ENCODE measurements at regions not wholly inside any gene's neighbourhood (a gene's known extent, or its start where the extent isn't known, plus 50 kb on each side); places are given as distances from the start of the nearest gene placed in this dataset.
A peak's percentile ranks its signal among the peaks of the same experiment; 100 is the strongest.

DNA sequence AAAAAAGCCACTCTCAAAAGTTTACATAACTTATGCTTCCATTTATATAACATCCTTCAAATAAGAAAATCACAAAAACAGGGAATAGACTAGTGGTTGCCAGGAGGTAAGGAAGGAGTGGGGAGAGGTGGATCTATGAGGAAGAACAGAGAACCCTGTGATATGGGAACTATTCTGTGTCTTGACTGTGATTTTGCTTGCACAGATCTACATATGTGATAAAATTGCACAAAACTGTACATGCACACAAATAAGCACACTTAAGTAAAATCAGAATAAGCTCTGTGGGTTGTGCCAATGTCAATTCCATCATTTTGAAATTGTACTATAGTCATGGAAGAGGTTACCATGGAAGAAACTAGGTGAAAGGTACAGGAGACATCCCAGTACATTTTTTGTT lies 121.6 kb upstream of the SGCG start:
- no peaks in the 10 kb centered on the region for H3K27me3 ChIP-seq (ENCODE audit: insufficient read depth, poor library complexity, severe bottlenecking)
- ATAC-seq (ENCODE audit: low read depth) (no peak), DNase-seq (ENCODE audit: low spot score) (no peak)
- no peaks in the 10 kb centered on the region for H3K36me3 ChIP-seq (ENCODE audit: low read depth)
- H3K4me3 ChIP-seq (ENCODE audit: severe bottlenecking): no peak overlapping the region
- H3K4me1 ChIP-seq (ENCODE audit: insufficient read depth, poor library complexity, severe bottlenecking): no peaks in the 10 kb centered on the region
- TF ChIP-seq, protein P1, sequence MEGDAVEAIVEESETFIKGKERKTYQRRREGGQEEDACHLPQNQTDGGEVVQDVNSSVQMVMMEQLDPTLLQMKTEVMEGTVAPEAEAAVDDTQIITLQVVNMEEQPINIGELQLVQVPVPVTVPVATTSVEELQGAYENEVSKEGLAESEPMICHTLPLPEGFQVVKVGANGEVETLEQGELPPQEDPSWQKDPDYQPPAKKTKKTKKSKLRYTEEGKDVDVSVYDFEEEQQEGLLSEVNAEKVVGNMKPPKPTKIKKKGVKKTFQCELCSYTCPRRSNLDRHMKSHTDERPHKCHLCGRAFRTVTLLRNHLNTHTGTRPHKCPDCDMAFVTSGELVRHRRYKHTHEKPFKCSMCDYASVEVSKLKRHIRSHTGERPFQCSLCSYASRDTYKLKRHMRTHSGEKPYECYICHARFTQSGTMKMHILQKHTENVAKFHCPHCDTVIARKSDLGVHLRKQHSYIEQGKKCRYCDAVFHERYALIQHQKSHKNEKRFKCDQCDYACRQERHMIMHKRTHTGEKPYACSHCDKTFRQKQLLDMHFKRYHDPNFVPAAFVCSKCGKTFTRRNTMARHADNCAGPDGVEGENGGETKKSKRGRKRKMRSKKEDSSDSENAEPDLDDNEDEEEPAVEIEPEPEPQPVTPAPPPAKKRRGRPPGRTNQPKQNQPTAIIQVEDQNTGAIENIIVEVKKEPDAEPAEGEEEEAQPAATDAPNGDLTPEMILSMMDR (IDR thresholded peaks at IDR 0.05; ENCODE audit: poor library complexity, severe bottlenecking): no peak
- no peaks in the 10 kb centered on the region for H3K9me3 ChIP-seq (ENCODE audit: severe bottlenecking)
- no peak overlapping the region for H3K27ac ChIP-seq (ENCODE audit: poor library complexity, severe bottlenecking)

DNA sequence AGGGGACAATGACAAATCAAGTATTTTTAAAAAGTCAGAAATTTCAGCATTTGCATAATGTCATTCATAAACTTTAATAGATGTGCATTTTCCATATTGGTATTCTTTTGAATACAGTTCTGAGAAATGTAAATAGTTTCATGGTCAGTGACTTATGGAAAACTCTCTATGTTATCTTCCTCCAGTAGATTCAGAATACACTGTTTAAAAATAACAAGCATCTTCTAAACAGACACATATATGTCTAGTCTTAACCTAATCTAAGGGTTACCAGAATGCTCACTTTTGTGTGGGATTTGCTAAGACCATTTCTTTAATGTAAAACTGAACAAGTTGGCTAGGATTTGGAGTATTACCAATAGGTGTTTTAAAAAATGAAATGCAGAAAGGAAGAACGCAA lies 119.8 kb upstream of the SGCG start:
- Histone ChIP-seq H3K9me3 (ENCODE audit: severe bottlenecking) (no peaks in the 10 kb centered on the region), H3K36me3 (ENCODE audit: low read depth) (no peaks in the 10 kb centered on the region), H3K27me3 (ENCODE audit: insufficient read depth, poor library complexity, severe bottlenecking) (no peaks in the 10 kb centered on the region), H3K4me1 (ENCODE audit: insufficient read depth, poor library complexity, severe bottlenecking) (no peaks in the 10 kb centered on the region), H3K4me3 (ENCODE audit: severe bottlenecking) (no peak overlapping the region), H3K27ac (ENCODE audit: poor library complexity, severe bottlenecking) (no peak overlapping the region)
- DNase-seq (ENCODE audit: low spot score) (no peak), ATAC-seq (ENCODE audit: low read depth) (no peak)
- TF ChIP-seq, protein P1 (IDR thresholded peaks at IDR 0.05; ENCODE audit: poor library complexity, severe bottlenecking): no peak

DNA sequence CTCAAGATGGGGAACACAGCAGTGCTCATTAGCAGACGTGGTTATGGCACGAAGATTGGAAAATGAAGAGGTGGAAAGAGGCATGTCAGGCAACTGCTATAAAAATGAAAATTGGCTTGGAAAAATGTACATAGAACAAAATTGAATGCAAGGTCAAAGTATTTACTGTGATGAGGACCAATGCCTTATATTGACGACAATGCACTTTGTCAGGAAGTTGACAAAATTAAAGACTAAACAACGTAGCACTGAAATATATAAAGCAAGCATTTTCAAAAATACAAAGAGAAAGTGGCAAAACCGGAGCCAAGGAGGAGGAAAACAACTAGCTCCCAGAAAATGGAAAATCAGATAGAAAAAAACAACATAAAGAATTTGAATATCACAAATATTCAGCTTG lies 113.7 kb upstream of the SGCG start:
- no peaks in the 10 kb centered on the region for H3K27me3 ChIP-seq (ENCODE audit: insufficient read depth, poor library complexity, severe bottlenecking)
- DNase-seq (ENCODE audit: low spot score) (no peak), ATAC-seq (ENCODE audit: low read depth) (no peak)
- no peaks in the 10 kb centered on the region for H3K36me3 ChIP-seq (ENCODE audit: low read depth)
- H3K4me1 ChIP-seq (ENCODE audit: insufficient read depth, poor library complexity, severe bottlenecking): peaks cover 8% of the 10 kb centered on the region
- no peaks in the 10 kb centered on the region for H3K9me3 ChIP-seq (ENCODE audit: severe bottlenecking)
- H3K27ac ChIP-seq (ENCODE audit: poor library complexity, severe bottlenecking): no peak overlapping the region
- no peak overlapping the region for H3K4me3 ChIP-seq (ENCODE audit: severe bottlenecking)
- TF ChIP-seq, protein P1 (IDR thresholded peaks at IDR 0.05; ENCODE audit: poor library complexity, severe bottlenecking): no peak

DNA sequence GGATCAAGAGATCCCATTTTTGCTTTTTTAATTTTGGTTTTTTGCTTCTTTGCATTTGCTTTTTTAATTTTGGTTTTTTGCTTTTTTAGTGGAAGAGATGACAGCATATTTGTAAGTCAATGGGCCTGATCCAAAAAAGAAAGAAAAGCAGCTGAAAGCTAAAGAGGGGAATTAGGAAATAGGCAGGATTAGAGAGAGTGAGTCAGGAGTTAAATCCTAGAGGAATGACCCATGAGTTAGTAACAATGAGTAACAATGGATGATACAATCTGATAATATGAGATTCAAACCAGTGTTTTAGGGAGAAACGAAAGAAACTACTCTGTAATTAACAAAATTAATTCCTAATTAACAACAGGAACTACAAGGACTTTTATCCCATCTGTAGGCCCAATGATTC lies 111.2 kb upstream of the SGCG start:
- Histone ChIP-seq H3K9me3 (ENCODE audit: severe bottlenecking) (no peaks in the 10 kb centered on the region), H3K27ac (ENCODE audit: poor library complexity, severe bottlenecking) (peak overlapping the region; percentile 22), H3K36me3 (ENCODE audit: low read depth) (no peaks in the 10 kb centered on the region), H3K4me1 (ENCODE audit: insufficient read depth, poor library complexity, severe bottlenecking) (peaks cover 8% of the 10 kb centered on the region), H3K4me3 (ENCODE audit: severe bottlenecking) (no peak overlapping the region), H3K27me3 (ENCODE audit: insufficient read depth, poor library complexity, severe bottlenecking) (no peaks in the 10 kb centered on the region)
- peak; percentile 85 for ATAC-seq (ENCODE audit: low read depth)
- TF ChIP-seq, protein P1 (IDR thresholded peaks at IDR 0.05; ENCODE audit: poor library complexity, severe bottlenecking): no peak
- DNase-seq (ENCODE audit: low spot score): no peak

DNA sequence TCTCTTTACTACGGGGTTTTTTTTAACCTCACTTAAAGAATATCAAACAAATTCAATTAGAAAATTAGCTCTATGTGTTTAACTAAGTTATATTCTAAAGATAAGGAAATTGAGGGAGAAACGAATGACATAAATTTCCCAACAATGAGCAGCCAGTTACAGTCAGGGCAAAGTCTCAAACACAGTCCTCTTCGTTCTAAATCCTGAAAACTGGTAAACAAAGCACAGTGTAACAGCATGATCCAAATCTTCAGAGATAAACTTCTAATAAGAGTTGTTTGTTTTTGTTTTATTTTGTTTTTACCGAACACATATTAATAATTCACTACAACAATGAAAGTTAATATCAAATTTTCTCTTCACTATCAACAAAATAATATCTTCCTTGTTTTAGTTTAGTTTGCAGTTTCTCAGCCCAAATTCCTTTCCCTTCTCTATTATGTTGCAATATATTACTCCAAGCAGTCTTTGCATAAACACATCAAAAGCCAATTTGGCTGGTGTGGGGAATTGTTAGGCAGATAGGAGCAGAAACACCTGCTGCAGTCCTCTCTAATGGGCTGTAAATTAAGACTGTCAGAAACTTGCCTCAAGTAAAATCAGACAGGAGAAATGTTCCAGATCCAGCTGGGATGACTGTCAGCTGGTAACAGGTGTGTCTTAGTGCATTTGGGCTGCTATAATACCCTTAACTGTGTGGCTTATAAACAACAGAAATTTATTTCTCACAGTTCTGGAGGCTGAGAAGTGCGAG lies 106.5 kb upstream of the SGCG start:
- TF ChIP-seq, protein P1 (IDR thresholded peaks at IDR 0.05; ENCODE audit: poor library complexity, severe bottlenecking): no peak
- Histone ChIP-seq H3K9me3 (ENCODE audit: severe bottlenecking) (no peaks in the 10 kb centered on the region), H3K27ac (ENCODE audit: poor library complexity, severe bottlenecking) (no peak overlapping the region), H3K4me3 (ENCODE audit: severe bottlenecking) (no peak overlapping the region), H3K27me3 (ENCODE audit: insufficient read depth, poor library complexity, severe bottlenecking) (no peaks in the 10 kb centered on the region), H3K4me1 (ENCODE audit: insufficient read depth, poor library complexity, severe bottlenecking) (peaks cover 6% of the 10 kb centered on the region), H3K36me3 (ENCODE audit: low read depth) (no peaks in the 10 kb centered on the region)
- no peak for ATAC-seq (ENCODE audit: low read depth)
- no peak for DNase-seq (ENCODE audit: low spot score)
